ENCODE measurements at regions not wholly inside any gene's neighbourhood (a gene's known extent, or its start where the extent isn't known, plus 50 kb on each side); places are given as distances from the start of the nearest gene placed in this dataset.

GRCh38 chr4:89509708-89510281, 202.2 kb upstream of the GPRIN3 start:
- no peak overlapping the region for H3K4me3 ChIP-seq (ENCODE audit: low read depth, low read length)
- TF ChIP-seq CTCF (IDR thresholded peaks at IDR 0.05; ENCODE audit: borderline replicate concordance, insufficient read depth, low read depth, low read length) = no peak

- no peak overlapping the region for H3K4me3 ChIP-seq (ENCODE audit: low read depth, low read length)
- TF ChIP-seq CTCF (IDR thresholded peaks at IDR 0.05; ENCODE audit: borderline replicate concordance, insufficient read depth, low read depth, low read length) = no peak
These were observed 199.4 kb upstream of the GPRIN3 start for GRCh38 chr4:89506866-89507491.

- TF ChIP-seq CTCF (IDR thresholded peaks at IDR 0.05; ENCODE audit: borderline replicate concordance, insufficient read depth, low read depth, low read length) = no peak
- H3K4me3 ChIP-seq (ENCODE audit: low read depth, low read length) = no peak overlapping the region
These were observed 195.0 kb upstream of the GPRIN3 start for GRCh38 chr4:89502581-89502980.

GRCh38 chr4:89497517-89498308, 190.1 kb upstream of the GPRIN3 start:
- H3K4me3 ChIP-seq (ENCODE audit: low read depth, low read length) = no peak overlapping the region
- no peak for TF ChIP-seq CTCF (IDR thresholded peaks at IDR 0.05; ENCODE audit: borderline replicate concordance, insufficient read depth, low read depth, low read length)

GRCh38 chr4:89496851-89497250, 189.3 kb upstream of the GPRIN3 start:
- no peak overlapping the region for H3K4me3 ChIP-seq (ENCODE audit: low read depth, low read length)

GRCh38 chr4:89493367-89493766, 185.8 kb upstream of the GPRIN3 start:
- no peak overlapping the region for H3K4me3 ChIP-seq (ENCODE audit: low read depth, low read length)

More at GRCh38 chr4:89496851-89497250, 189.3 kb upstream of the GPRIN3 start:
- no peak for TF ChIP-seq CTCF (IDR thresholded peaks at IDR 0.05; ENCODE audit: borderline replicate concordance, insufficient read depth, low read depth, low read length)

More at GRCh38 chr4:89493367-89493766, 185.8 kb upstream of the GPRIN3 start:
- no peak for TF ChIP-seq CTCF (IDR thresholded peaks at IDR 0.05; ENCODE audit: borderline replicate concordance, insufficient read depth, low read depth, low read length)

All from GM12875 (cell line).